Esophagus squamous epithelium (tissue), 4 donors: ENCODE measurements at regions not wholly inside any gene's neighbourhood (a gene's known extent, or its start where the extent isn't known, plus 50 kb on each side); places are given as distances from the start of the nearest gene placed in this dataset.

Source experiments
- POLR2A ChIP-seq, 4 donors: fragments of 450-650 bp; IDR thresholded peaks; one replicate each; pipeline ENCODE4 v1.6.1; 2017; ENCODE audit warnings: antibody characterized with exemption in 4 of 4, mild to moderate bottlenecking in 4 of 4, moderate library complexity in 3 of 4
- TF ChIP-seq, protein P1 (sequence below), 6 experiments: fragments of 450-650 bp in 4 of 6; fragments of 200-600 bp in 2 of 6; sonication (generic) in 2 of 6; IDR thresholded peaks; one replicate each; pipeline ENCODE4 v1.5.1; 2016 to 2019; ENCODE audit warnings: antibody characterized with exemption in 6 of 6, mild to moderate bottlenecking in 4 of 6, moderate library complexity in 4 of 6

DNA sequence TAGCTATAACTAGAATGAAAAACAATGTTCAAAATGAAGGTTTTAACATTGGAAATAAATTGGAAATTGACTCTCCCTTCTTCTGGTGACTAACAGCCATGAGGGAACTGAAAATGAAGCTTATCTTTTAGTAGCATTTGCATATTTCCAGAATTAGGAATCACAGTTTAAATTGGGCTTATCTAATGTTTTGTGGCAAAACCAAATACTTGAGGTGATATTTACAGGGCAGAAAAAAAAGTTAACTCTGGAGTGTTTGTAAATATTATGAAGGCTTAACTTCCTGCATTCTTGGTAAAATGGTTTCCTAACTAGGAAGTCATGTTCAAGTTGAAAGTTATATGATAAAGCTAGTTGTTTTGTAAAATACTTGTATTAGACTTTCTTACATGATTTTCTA, 96.4 kb upstream of the SOX9 start:
- TF ChIP-seq, protein P1, sequence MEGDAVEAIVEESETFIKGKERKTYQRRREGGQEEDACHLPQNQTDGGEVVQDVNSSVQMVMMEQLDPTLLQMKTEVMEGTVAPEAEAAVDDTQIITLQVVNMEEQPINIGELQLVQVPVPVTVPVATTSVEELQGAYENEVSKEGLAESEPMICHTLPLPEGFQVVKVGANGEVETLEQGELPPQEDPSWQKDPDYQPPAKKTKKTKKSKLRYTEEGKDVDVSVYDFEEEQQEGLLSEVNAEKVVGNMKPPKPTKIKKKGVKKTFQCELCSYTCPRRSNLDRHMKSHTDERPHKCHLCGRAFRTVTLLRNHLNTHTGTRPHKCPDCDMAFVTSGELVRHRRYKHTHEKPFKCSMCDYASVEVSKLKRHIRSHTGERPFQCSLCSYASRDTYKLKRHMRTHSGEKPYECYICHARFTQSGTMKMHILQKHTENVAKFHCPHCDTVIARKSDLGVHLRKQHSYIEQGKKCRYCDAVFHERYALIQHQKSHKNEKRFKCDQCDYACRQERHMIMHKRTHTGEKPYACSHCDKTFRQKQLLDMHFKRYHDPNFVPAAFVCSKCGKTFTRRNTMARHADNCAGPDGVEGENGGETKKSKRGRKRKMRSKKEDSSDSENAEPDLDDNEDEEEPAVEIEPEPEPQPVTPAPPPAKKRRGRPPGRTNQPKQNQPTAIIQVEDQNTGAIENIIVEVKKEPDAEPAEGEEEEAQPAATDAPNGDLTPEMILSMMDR (IDR thresholded peaks at IDR 0.05), result no peak
- TF ChIP-seq POLR2A (IDR thresholded peaks at IDR 0.05), result no peak
